GF-D8 (cell line): ENCODE measurements at regions not wholly inside any gene's neighbourhood (a gene's known extent, or its start where the extent isn't known, plus 50 kb on each side); places are given as distances from the start of the nearest gene placed in this dataset.

ENCODE experiments used
- DNase-seq: peaks from one replicate; lab custom pipeline; 2025; lab: John Stamatoyannopoulos, UW

DNA sequence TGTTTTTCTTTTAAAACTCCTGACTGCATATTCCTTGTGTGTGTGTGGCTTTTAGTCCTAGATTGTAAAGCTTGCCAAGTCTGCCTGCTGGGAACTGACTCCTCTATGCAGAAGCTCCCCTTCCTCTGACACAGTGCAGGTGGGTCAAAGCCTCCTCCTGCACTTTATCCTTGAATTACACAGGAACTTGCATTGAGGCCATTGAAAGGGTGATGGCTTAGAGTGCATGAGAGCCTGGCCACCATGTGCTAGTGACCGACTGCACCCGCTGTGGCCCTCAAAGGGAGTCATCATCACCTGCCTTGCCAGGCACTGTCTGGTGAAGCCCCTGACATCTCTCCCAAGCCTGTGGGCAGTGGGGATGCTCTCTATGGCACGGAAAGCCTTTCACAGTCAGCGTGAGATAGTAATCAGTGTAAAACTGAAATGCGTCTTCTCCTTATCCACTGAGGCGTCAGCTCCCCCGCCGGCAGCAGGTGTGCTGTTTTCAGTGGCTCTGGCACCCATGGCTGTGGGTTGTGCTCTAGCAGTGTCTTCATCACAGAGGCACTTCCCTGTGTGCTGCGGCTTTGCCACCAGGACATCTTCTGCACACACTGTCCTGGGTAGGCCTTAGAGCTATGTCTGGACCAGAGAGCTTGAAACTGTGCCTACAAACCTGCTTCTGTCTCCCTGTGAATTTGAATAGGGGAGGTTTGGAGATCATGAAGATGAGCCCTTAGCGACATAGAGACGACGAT lies 87.9 kb downstream of the THBS2 start:
- DNase-seq = no peak

DNA sequence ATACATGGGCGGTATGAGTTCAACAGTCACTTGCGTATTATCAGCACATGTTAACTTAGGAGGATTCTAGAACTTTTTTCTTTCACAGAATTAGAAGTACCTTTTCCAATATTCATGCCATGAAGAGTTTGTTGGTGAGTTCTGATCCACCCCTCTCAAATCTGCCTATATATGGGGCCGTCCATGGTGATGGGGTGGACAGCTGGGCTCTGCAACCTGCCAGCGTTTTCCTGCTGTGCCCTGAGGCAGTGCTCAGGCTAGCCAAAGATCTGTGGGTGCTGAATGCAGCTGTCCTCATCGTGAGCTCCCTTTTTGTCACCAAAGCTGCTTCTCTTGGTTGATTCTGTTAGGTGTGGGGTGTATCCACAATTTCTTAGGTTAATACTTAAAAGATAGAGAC lies 88.7 kb downstream of the THBS2 start:
- DNase-seq = no peak

DNA sequence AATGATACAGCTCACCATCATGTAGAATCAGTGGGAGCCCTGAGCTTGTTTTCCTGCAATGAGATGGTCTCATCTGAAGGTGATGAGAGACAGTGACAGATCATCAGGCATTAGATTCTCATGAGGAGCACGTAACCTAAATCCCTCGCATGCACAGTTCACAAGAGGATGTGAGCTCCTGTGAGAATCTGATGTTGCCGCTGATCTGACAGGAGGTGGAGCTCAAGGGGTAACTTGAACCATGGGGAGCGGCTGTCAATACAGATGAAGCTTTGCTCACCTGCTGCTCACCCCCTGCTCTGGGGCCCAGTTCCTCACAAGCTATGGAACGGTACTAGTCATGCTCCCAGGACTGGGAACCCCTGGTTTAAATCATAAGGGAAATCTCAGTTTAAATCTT lies 89.2 kb downstream of the THBS2 start:
- DNase-seq = no peak

DNA sequence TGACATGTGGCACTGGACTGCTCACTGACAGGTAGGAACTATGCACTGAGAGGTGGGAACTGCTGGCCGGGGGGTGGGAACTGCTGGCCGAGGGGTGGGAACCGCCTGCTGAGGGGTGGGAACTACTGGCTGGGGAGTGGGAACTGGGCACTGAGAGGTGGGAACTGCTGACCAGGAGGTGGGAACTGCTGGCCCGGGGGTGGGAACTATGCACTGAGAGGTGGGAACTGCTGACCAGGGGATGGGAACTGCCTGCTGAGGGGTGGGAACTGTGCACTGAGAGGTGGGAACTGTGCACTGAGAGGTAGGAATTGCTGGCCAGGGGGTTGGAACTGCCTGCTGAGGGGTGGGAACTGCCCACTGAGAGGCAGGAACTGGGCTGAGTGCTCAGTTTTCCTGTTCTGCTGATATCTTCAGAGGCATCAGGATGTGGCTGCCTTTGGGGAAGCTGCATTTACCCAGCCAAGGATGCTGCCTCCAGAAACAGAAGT lies 90.2 kb downstream of the THBS2 start:
- no peak for DNase-seq

DNA sequence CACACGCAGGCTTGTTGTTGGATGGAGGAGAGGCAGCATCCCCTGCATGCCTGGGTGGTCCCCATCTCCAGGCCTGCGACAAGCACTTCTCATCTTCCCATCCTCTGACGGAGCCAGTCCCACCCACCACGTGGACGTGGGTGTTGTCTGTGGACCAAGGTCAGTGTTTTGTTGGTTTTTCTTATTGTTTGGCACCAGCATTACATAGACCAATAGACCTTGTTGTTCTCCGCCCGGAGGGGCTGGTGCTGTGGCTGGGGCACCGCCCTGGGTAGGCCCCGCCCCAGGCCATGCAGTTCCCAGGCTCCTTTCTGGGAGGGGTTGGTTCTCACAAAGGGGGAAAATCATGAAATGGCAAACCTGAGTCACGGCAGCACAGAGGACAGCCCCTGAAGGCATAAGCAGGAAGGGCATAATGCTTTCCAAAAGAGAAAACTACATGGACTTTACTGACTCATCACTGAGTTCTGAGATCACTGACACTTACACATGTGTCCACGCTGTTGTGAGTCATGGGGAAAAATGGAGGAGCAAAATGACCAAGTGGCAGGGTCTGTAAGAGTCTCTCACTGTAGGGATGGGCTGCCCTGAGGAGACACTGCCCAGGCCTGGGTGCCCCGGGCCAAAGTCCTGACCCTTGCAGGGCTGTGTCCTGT lies 90.8 kb downstream of the THBS2 start:
- no peak for DNase-seq

DNA sequence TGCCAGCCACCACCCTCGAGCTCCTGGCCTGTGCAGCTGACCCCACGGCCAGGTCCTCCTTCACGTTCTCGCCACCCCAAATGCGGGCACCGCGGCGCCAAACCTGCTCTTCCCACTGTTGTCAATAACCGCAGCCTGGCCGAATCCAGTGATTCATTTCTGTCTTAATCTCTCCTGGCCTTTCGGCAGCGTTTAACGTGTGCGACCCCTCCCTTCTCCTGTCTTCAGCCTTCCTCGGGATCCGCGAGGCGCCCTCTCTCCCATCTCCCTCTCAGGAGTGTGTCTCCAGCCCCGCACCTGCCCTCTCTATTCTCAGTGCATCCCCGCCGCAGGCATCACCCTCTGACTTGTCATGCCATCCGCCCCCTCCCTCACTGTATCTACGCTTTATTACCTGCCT lies 91.4 kb downstream of the THBS2 start:
- no peak for DNase-seq

DNA sequence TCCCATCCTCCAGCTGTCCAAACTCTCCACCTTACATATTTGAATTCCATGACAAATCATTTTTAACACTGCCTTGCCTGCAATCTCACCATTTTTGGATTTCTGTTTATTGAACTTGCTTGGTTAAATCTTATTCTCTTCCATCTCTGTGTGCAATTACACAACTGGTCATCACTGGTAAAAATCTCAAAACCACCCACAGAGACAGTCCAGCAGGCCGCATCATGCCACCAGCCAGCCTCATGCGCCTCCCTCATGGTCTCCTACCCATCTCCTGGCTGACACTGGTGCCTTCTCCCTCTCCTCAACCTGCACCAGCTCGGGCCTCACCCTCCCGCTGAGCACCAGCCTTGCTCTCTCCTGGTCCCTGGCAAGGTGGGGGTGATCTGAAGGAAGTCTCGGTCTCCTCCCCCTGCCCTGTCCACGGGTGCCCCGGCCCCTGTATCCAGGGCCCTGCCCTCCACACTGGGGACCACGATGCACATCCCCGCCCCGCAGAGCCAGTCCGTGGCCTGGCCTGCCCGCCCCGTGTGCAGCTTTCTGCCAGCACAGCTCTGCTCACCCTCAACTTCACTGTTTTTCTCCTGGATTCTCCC lies 92.0 kb downstream of the THBS2 start:
- no peak for DNase-seq

DNA sequence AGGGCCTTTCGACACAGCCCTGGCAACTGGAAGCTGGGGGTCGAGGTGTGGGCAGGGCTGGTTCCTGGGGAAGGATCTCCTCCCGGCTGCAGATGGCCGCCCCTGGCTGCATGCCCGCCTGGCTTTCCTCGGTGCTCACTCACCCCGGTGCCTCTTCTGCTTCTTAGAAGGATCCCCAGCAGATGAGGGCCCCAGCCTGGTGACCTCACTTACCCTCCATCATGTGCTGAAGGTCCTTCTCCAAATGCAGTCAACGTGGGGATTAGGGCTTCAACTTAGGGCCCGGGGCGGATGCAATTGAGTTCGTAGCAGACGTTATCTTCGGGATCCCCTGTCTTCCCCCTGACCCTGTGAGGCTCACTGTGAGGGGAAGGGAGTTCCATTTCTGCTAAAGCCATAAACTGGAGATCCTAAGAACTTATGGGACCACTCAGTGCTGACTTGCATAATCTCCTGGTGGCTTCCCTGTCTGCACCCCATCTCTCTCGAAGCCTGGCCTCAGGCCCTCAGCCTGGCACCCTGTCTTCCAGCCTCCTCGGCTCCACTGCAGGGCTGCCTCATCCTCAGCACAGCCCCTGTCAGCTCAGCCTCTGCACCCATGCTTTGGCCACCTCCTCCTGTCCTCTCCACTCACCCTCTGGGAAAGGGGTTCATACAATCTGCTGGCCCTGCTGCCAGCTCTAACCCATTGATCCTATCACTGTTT lies 92.6 kb downstream of the THBS2 start:
- no peak for DNase-seq

DNA sequence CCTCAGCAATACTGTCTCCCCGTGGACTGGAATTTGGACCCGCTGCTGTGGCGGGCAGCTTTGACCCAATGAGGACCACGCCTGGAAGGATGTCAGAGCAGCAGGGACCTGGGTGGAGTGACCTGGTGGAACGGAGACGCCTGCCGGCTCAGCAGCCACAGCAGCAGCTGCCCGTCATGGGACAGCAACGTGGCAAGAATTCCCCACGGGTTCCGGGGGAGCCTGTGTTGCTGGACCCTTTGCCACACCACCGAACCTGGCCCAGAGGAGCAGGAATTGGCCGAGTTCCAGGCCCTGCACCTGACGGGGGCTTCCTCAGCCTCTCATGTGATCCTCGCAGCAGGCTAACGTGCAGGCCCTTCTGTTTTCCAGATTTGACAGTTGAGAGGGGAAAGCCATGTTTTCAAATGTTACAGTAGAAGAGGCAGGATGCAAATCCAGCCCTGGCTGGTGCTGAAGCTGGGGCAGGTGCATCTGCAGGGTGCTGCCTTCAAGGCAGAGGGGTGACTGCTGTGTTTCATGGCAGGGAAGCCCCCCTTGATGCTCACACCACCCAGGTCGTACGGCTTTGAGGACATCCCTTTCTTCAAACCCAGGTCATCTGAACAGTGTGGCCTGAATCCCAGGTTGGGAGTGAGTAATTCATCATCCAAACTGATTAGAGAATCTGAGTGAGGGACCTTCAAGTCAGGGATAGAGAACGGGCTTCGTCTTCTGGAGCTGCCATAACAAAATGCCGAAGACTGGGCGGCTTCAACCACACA lies 93.4 kb downstream of the THBS2 start:
- DNase-seq = no peak

DNA sequence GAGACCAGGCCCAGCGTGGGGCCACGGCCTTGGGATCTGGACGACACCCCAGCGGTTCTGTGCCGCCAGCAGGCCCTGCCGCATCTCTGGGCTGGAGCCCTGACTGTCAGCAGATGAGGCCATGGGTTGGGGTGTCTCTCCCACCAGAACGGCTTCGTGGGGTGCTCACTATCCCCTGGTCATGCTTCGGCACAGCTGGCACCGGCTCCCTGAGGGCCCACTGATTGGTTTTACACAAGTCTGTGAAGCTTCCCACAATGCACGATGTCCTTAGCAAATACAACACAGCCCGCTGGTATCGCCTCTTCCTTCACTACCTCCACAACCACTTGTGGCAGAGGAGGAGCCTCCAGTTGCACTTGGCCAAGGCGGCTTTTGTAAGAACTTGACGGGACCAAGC lies 94.3 kb downstream of the THBS2 start:
- no peak for DNase-seq

DNA sequence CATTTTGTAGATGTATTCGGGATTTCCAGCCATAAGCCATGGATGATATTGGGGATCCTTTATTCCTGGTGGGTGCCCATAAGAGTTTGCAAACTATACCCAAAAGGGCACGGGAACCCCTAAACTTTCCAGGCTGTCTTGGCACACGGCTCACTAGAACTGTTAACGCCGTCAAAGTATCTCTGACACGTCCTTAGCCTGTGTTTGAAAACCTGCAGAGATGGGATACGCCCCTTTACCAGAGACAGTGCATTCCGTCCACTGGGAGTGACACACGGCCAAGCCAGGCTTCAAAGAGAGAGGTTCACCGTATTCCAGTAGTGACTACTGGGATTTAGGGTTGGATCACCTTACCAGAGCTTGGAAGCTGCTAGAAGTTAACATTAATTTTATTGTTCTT lies 95.0 kb downstream of the THBS2 start:
- DNase-seq = no peak

DNA sequence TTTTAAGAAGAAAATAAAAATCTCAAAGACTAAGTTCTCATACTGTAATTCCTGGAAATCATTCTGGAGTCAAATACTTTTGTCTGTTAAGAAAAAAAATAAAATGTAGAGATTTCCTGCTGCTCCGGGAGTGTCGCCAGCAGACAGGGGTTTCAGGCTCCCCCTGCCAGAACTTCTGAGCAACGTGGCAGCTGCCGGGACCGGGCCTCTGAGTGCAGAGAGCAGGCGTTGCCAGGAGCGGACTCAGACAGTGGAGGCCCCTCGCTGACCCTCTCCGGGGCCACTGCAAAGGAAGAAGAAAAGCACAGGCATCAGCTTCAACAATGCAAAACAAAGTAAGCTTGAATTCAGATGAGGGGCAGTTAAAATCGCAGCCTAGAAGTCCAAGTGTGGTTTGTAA lies 95.5 kb downstream of the THBS2 start:
- no peak for DNase-seq

DNA sequence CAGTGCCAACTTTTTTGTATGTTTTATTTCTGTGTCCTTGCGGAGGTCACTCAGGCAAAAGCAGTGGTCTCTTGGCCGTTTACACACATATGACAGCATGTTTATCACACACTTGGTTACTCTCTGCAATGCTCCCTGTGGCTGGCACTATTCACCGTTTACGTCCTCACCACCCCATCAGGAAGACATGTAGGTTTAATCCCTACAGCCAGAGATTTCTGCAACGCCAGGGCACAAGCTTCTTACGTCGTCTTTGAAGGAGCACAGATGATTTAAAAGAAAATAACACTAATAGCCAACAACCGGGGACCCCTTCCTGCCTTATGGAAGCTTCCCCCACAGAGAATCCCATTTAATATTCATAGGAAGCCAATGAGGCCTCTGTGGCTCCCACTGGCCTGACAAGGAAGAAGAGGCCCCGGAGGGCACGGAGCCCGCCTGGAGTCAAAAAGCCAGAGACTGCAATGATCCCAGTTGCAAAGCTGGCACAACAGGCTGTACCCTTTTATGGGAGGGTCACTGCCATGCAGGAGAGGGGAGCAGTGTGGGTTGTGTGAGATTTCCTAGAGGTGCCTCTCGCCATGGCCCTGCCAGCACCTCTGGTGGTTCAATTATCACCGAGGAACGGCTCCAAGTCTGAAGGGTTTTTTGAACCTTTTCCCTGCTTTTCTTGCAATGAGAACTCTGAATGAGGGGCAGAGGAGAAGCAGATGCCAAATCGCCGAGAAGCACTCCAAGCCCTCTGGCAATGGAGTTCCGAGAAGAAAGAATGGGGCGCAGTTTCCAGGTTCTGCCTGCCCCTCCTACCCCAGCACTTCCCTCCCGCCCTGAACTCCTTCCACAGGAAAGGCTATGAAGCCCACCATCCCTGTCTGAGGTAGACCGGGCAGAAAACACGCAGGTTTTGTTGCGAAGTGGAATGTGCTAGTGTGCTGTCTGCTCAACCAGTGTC lies 96.2 kb downstream of the THBS2 start:
- no peak for DNase-seq

DNA sequence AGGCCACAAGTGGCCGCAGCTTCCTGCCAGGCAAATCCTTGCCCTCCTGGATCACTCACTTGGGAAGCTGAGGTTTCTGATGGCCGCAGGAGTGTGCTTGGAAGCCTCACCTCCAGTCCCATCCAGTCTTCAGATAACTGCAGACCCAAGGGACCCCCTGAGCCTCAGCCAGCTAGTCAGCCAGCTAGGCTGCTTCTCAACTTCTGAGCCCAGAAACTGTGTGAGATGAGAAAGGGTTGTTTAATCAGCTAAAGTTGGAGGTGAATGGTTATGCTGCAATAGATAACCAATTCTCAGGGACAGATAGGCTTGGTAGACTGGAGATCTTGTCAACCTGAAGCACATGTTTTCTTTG lies 96.9 kb downstream of the THBS2 start:
- DNase-seq = no peak

DNA sequence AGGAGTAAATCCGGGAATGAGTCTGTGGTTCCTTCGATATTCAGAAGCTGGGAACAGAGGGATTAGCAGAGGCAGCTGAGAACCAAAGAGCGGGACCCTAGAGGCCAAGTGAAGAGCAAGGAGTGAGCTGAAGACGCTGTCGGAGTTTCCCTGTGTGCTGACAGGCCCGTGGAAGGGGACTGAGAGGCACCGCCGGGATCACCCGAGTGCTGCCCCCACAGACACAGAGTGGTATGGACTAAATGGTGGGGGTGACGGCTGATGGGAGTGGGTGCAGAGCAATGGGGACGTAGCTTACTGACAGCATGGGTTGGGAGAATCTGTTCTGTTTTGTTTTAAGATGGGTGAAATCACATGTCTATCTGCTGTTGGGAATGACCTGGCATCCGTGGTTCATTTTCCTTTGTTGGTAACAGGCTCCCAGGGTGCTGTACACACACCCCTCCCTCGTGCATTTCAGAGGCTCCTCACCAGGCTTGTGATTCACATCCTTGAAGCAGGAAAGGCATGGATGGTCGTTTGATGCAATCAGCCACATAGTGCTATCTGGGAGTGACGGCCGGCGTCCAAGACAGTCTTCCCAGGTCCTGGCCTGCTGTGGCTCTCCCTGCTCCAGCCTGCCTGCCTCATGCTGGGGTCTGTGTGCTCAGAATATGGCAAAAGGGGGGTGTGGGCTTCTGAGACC lies 97.4 kb downstream of the THBS2 start:
- DNase-seq = no peak

DNA sequence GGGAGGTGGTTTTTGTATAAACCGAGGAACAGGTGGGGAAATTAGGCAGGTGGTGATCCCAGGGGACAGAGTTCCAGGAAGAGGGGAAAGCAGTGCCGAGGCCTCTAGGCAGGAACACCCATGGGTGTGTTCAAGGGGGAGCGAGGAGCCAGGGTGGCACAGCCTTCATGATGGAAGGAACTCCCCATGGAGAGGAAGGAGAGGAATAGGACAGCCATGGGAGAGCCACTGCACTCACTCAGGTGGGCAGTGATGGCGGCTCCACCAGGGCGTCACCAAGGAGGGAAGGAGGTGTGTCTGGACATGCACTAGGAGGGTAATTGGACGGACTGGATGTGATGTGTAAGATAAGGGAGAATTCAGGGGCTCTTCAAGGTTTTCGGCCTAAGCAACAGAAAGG lies 98.2 kb downstream of the THBS2 start:
- DNase-seq = no peak

DNA sequence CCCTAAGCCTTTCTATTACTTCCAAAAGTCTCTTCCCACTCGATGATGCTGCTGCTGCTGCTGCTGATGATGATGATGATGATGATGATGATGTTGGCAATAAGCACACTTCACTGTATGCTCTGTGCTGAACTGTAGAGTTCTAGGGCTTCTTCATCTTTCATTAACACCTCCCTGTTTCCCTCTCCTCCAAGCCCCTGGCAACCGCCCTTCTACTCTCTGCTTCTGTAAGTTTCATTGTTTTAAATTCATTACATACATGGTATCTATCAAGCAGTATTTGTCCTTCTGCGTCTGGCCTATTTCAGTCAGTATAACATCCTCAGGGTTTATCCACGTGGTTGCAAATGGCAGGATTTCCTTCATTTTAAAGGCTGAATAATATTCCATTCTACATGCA lies 100.2 kb downstream of the THBS2 start:
- no peak for DNase-seq

DNA sequence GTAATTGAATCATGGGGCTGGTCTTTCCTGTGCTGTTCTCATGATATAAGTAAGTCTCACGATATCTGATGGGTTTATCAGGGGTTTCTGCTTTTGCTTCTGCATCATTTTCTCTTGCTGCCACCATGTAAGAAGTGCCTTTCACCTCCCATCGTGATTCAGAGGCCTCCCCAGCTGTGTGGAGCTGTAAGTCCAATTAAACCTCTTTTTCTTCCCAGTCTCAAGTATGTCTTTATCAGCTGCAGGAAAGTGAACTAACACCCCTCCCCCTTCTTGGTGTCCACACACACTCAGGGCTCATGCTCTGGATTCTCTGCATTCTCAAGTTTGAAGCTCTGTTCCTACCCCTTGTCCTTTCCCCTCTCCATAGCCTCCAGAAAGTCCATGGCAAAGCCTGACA lies 107.1 kb downstream of the THBS2 start:
- DNase-seq = no peak

DNA sequence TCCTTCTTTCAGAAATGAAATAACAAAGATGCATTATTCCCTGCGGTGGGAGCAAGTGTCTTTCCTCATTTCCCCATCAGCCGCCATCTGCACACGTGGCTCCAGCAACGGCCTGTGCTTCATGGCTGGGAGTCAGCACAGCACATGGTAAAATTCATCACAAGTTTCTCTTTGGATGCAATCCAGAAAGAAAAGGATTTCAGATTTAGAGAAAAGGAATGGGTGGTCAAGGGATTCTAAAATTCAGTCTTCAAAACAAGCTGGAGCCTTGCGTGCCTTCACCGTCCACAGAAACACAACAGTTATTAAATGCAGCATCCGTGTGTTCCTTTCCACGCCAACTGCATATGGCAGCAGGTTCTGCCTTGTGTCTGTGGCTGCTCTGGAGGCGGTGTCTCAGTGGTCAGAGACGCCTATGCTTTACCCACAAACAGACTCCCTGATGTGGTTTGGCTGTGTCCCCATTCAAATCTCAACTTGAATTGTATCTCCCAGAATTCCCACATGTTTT lies 107.6 kb downstream of the THBS2 start:
- no peak for DNase-seq

DNA sequence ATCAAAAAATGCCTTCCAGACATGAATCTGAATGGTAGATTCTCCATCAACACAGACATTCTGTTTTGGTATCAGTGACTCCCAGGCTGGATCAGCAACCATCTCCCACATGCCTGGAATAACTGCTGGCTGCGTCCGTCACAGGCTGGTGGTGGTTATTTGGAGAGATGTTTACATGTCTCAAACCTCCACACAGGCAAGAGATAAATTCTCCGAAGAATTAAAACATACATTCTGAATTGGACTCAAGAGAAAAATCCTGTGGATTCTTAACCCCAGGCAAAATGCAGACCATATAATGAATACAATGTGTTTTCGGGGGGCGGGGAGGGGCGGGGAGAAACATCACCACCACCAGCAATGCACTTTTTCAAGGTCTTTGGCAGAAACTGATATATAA lies 108.2 kb downstream of the THBS2 start:
- no peak for DNase-seq
